HT-29 (cell line): ENCODE measurements at regions not wholly inside any gene's neighbourhood (a gene's known extent, or its start where the extent isn't known, plus 50 kb on each side); places are given as distances from the start of the nearest gene placed in this dataset.
"Not testable (repeated sequence)": the region's sequence is repeated elsewhere in the genome, so short reads cannot be mapped to it uniquely, and the experiment has no call there.

Source experiments
- DNase-seq: peaks from one replicate; pipeline ENCODE4 v3.0.0-alpha.2; 2015; ENCODE audit warnings: low spot score

DNA sequence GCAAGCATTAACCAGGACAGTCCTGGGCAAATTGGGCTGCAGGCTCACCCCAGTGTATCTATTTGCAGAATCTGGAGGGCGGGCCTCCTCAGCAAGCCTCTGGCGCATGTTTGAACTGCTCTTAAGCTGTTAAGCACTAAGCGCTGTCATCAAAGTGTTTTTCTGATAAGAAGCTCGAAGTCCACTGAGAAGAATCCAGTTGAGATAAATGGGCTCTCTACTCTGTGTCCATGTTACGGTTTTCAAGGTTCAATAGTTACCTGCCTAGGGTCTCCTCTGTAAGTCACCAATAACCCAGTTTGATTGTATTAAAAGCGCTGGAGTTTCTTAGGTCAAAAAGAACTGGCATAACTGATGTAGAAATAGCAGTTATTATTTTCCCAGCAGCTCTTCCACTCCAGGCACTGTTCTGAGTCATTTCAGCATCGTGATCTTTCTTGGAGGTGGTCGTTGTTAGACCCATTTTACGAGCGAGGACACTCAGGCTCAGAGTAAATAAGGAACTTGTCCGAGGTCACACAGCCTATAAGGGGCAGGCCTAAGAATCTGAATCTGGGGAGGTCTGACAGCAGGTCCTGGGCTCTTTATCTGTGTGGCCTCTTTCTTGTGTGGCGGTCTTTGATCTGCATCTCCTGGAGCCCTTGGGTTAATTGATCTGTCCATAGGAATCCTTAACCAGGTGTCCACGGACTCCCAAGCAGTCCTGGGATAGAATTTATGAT, 207.4 kb upstream of the ZNF217 start:
- peak; percentile 51 for DNase-seq

DNA sequence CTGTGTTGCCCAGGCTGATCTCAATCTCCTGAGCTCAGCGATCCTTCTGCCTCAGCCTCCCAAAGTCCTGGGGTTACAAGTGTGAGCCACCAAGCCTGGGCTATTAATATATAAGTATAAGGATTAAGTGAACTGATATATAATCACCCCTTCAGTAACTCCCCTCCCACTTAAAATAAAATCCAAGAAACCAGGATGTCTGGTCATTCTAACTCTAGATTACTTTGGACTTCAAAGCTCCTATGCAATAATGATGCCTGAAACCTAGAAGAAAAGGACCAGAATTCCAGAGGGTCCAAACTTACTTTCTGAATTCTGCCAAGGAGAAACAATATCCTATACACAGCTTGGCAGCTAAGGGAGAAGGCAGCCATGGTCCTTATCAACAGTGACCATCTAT, 206.8 kb upstream of the ZNF217 start:
- DNase-seq = no peak

DNA sequence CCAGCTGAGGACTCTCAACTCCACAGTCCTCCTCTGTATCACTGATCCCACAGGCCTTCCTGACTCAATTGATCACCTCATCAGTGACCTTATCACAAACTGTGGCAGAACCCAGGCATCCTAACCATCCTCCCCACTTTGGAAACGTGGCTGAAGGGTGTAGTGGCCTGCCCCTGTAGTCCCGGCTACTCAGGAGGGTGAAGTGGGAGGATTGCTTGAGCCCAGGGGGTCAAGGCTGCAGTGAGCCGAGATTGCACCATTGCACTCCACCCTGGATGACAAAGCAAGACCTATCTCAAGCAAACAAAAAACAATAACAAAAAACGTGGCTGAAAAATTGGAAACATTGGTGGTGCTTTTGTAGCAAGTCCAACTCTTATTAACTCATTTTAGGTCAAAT, 203.4 kb upstream of the ZNF217 start:
- no peak for DNase-seq

DNA sequence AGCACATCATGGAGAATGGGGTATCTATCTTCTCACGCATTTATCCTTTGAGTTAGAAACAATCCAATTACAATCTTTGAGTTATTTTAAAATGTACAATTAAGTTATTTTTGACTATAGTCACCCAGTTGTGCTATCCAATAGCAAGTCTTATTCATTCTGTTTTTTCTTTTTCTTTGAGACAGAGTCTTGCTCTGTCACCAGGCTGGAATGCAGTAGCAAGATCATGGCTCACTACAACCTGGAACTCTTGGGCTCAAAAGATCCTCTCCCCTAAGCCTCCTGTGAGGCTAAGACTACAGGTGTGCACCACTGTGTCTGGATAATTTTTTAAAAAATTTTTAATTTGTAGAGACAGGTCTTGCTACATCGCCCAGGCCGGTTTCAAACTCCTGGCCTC, 201.5 kb upstream of the ZNF217 start:
- DNase-seq = no peak

DNA sequence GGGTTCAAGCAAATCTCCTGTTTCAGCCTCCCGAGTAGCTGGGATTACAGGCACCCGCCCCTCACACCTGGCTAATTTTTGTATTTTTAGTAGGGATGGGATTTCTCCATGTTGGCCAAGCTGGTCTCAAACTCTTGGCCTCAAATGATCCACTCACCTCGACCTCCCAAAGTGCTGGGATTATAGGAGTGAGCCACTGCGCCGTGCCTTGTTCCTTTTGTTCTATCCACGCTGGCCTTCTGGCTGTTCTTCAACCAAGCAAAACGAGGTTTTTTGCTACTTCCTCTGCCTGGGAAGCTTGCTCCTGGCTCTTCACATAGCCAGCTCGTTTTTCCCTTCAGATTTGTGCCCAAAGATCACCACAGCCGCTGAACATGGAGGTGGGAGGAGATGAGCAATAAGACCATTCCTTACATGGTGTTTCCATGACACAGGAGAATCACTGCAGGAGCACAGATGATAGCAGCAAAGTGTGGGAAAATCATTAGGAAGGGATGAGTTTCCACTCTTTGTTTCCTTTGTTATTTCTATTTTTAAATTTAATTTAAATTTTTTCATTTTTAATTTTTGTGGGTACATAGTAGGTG, 201.0 kb upstream of the ZNF217 start:
- no peak for DNase-seq

DNA sequence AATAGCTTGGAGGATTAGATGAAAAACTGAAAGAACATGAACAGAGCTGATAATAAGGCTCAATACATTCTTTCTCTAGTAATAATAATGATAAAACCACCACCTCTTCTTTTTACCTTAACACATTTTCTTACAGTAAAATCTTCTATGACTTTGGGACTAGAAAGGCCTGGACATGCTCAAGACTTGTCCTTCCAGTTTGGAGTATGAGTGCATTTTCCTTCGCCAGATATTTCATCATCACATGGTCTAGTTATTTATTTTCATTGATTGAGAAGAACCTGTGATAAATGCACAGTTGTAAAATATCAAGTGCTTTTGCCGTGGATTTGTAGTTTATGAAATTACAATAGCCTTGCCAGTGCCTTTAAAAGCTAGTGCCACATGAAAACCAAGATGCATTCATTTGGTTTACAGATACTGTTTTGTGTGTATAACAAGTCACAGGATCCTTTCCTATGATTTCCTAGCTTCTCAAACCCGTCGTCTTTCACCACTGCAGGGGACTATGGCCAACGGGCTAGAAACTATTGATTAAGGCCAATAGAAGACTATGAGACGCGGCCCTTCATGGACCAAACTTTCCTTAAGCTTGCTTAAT, 200.2 kb upstream of the ZNF217 start:
- DNase-seq = peak; percentile 65

DNA sequence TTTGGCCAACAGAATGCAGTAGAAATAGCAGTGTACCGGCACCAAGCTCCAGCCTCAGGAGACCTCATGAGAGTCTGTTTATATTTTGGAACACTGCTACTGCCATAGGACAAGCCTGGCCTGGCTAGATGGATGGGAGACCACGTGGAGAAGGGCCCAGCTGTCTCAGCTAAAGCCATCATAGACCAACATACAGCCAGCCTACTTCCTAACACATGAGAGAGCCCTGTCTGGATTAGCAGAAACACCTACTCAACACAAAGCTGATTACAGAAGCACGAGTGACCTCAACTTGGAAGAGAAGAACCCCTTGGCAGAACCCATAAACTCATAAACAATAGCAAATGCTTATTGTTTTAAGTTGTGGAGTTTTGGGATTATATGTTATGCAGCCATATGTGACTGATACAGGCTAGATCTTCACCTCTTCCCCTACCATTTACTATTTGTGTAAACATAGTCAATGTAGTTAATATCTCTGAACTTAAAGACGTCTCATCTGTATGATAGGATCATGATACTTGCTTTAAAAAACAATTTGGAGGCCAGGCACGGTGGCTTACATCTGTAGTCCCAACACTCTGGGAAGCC, 199.4 kb upstream of the ZNF217 start:
- DNase-seq = no peak

DNA sequence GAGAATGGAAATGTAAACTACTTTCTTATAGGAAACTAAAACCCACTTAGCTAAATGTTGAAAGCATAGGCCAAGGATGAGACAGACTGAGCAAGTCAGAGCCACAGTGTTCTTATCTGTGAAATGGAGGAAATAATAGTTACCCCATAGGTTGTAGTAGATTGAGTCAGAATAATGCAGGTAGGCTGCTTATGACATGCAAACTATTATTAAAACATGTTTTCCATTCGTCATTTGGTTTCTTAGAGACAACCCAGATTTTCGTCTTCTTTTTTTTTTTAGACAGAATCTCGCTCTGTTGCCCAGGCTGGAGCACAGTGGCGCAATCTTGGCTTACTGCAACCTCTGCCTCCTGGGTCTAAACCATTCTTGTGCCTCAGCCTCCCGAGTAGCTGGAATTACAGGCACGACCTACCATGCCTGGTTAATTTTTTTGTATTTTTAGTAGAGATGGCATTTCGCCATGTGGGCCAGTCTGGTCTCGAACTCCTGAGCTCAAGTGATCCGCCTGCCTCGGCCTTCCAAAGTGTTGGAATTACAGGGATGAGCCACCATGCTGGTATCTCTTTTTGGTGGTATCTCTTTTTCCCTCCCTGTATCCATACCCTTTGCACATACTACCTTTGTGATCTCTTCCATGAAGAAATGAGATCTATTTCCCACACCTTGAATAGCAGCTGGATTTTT, 196.5 kb upstream of the ZNF217 start:
- DNase-seq = no peak

DNA sequence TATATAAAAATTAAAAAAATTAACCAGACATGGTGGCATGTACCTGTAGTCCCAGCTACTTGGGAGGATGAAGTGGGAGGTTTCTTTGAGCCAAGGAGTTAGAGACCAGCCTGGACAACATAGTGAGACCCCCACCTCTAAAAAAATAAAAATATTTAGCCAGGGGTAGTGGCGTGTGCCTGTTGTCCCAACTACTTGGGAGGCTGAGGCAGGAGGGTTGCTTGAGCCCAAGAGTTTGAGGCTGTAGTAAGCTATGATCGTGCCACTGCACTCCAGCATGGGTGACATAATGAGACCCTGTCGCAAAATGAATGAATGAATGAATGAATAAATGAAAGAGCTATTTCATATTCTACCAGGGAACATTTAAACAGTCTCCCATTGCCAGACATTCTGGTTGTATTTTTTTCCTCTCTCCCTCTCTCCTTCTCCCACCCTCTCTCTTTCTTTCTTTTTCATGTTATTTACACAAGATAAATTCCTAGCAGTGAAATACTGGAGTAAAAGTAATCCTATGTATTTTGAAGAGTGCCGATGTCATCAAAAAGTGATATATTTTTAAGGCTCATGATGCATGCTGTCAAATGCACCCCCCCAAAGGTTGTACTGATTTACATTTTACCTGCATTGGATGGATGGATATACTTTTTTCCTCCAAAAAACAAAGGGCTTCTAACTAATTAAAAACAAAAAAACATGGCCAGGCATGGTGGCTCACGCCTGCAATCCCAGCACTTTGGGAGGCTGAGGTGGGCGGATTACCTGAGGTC, 194.8 kb upstream of the ZNF217 start:
- no peak for DNase-seq

DNA sequence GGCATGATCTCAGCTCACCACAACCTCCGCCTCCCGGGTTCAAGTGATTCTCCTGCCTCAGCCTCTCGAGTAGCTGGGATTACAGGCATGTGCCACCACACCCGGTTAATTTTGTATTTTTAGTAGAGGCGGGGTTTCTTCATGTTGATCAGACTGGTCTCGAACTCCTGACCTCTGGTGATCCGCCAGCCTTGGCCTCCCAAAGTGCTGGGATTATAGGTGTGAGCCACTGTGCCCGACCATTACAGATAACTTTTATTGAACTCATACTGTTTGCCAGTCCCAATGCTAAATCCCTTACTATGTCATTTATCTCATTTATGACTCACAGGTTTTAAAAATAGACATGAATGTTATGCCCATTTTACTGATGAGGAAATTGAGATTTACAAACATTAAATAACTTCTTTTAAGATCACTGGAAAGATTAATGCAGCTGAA, 193.9 kb upstream of the ZNF217 start:
- peak; percentile 61 for DNase-seq

DNA sequence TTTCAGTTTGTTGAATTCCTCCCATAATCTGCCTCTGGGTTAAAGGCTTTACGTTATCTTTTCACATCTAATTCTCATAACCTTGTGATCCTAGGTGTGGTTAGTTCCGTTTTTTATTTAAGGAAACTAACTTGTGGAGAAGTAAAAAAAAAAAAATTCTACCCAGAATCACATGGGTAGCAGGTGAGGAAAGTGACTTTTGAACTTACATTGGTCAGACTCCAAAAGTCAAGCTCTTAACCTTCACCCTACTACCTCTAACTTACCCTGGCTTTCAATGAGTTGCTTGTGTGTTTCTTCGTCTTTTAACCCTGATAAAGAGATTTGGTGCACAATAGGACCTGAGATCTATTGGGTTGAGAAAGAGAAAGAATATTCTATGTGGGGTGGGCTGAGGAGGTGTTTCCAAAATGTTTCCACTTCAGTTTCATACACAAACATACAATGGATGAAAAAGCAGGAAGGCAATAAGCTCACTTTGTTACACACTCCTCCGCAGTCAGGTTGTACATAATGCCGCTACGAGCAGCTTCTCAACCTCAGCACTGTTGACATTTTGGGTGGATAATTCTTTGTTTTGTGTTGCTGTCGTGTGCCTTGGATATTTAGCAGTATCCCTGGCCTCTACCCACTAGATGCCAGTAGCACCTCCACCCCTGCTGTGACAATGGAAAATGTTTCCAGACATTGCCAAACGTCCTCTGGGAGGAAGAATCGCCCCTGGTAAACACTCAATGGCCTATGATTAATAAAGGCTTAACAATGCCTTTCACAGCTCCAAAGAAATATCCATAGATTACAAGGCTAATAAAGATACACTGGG, 193.0 kb upstream of the ZNF217 start:
- peak; percentile 94 for DNase-seq

DNA sequence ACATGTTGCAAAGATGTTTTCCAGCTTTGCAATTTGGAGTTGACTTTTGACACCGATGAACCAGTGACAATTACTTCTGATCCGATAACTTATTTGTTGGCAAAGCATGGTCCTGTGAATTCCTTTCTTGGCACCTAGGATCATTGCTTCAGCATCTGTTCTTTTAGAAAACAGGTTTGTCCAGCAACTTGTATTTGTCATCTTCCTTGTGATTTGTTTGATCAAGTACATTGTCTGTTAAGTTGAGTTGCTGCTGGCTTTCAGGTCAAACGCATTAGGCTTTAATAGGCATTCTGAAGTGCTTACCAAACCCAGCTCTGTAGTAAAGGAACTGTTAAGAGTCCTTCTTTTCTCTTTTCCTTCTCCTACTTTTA, 192.4 kb upstream of the ZNF217 start:
- DNase-seq = no peak

DNA sequence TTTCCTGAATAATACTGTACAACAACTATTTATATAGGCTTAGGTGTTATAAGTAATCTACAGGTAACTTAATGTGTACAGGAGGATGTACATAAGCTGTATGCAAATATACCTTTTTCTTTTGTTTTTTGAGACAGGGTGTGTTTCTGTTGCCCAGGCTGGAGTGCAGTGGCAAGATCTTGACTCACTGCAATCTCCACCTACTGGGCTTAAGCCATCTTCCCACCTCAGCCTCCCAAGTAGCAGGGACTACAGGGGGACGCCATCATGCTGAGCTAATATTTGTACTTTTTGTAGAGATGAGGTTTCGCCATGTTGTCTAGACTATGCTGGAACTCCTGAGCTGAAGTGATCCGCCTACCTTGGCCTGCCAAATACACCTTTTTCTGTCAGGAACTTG, 191.7 kb upstream of the ZNF217 start:
- peak; percentile 36 for DNase-seq

DNA sequence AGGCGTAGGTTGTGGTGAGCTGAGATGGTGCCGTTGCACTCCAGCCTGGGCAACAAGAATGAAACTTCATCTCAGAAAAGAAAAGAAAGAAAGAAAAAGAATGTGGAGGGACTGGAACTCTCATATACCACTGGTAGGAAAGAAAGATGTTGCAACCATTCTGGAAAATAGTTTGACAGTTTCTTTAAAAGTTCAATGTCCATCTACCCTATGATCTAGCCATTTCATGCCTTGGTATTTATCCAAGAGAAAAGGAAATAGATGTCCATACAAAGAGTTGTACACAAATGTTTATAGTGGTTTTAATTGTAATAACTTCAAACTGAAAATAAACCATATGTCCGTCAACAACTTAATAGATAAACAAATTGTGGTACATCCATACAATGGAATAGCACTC, 190.1 kb upstream of the ZNF217 start:
- DNase-seq = no peak

DNA sequence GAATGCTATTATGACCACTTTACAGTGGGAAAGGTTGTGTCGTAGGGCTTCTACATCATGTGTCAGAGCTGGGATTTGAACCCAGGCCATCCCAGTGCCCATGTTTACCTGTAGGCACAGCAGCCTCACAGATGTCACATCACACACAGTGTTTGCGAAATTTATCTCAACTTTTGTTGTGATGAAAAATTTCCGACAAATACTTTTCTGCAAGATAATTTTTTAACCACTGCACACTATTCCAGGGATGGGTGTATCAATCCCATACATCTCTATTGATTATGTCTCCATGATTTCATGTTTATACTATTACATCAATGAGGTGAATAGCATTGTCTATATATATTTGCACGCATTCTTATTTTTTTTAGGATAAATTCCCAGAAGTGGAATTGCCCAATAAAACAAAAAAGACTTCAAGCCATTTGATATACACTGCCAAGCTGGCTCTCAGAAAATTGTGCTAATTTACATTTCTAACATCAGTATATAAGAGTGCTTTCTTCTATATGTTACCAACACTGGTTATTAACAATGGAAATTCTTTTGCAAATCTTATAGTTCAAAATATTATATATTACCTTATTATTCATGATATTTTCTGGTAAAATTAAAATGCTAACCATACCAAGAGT, 189.1 kb upstream of the ZNF217 start:
- DNase-seq = no peak

DNA sequence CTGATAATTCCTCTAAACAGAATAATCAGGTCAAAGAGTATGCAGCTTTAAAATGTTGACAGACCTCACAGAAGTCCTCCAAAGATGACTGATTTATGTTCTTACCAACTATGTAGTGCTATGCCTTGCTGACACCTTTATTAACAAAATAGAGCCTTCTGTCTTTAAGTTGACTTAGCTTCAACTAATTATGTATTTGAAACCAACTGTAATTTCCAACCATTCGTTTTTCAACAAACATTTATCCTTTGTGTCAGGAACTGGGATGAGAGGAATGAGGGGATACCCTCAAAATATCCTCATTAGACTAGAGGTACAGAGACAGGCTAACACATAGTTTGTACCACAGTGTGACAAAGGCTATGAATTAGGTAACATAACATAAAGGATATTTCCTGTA, 186.2 kb upstream of the ZNF217 start:
- DNase-seq = no peak

DNA sequence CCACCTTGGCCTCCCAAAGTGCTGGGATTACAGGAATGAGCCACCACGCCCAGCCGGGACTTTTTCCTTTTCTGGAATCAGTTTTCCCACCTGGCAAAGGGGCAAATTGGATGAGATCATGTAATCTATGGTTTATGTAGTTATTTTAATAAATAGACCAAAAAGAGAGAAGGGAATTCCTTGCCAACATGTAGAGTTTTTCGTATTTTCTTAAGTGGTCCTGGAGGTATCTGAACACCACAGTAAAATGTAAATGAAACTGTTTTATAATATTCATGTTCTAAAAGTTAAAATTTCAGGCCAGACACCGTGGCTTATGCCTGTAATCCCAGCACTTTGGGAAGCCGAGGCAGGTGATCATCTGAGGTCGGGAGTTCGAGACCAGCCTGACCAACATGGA, 185.1 kb upstream of the ZNF217 start:
- no peak for DNase-seq

DNA sequence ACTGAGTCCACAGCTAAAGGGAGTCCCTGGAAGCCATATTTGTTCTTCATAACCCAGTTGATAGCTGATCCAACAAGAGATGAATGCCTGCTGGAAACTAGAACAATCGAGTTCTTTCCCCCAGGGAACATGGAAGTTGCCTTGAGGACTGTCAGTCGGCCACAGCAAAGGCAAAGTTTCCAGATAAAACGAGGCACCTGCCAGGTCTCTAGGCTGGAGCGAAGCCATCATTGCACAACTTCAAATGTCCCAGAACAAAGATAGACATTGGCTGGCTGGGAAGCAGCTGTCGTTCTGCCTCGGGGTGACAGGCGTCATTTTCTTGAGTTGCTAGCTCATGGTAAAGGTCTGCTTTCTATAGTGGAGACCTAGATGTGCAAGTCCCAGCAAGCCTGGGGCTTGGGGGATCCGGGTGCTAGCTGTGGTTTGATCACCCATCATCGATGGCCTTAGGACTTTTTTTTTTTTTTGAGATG, 184.4 kb upstream of the ZNF217 start:
- DNase-seq = no peak

DNA sequence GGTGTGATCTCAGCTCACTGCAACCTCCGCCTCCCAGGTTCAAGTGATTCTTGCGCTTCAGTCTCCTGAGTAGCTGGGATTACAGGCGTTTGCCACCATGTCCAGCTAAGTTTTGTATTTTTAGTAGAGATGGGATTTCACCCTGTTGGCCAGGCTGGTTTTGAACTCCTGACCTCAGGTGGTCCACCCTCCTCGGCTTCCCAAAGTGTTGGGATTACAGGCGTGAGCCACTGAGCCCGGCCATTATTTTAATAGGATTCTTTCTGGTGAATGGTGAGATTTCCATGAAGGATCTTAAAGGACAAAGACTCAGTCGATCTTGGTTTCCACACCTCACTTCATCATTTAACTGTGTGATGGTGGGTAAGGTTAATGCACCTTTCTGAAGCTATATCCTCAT, 183.8 kb upstream of the ZNF217 start:
- not testable (repeated sequence) for DNase-seq

DNA sequence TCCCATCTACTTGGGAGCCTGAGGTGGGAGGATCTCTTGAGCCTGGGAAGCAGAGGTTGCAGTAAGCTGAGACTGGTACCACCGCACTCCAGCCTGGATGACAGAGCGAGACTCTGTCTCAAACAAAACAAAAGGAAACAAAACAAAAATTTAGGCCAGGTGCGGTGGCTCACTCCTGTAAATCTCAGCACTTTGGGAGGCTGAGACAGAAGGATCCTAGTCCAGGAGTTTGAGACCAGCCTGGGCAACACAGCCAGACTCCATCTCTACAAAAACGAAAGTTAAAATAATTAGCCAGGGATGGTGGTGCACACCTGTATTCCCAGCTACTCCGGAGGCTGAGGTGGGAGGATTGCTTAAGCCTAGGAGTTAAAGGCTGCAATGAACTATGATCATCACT, 183.2 kb upstream of the ZNF217 start:
- DNase-seq = no peak
